ENCODE measurements at regions not wholly inside any gene's neighbourhood (a gene's known extent, or its start where the extent isn't known, plus 50 kb on each side); places are given as distances from the start of the nearest gene placed in this dataset.

DNA sequence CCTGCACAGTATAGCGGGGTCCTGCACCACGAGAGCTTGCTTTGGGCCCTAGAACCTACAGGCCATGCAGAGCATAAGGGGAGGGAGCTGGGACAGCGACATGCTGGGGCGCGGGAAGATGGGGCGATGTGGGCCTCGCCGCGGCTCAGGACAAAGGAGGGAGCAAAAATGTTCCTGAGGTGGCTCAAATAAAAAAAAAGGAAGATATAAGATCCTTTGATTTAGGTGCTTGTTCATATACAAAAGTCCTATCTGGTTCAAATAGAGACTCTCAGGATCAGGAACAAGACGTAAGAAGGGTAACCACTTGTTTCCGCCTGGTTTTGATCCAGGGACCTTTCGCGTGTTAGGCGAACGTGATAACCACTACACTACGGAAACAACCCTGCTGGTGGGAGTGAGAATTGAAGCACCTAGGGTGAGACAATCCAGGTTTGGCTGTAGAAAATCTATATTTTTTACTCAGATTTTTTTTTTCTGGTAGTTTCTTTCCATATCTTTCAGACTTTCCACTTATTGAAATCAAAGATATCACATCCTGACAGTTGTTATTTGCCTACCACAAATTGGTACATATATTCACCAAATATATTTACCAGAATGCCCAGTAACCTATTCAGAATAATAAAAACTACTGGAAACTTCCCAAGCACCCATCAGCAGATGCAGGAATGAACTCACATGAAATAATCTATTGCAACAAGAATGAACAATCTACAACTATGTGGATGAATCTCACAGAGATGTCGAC is 177.9 kb upstream of the ZNF184 start (continued):
- TF ChIP-seq TRIM22 (IDR thresholded peaks at IDR 0.05) = no peak
- TF ChIP-seq ZNF557 (CRISPR knock-in tag; IDR thresholded peaks at IDR 0.05) = peak; percentile 67; the same call in 1 of the 2 replicates
- TF ChIP-seq ZNF33B (CRISPR knock-in tag; IDR thresholded peaks at IDR 0.05) = no peak; the same call in 1 of the 2 replicates
- no peak for TF ChIP-seq ZNF720 (CRISPR knock-in tag; IDR thresholded peaks at IDR 0.05)
- TF ChIP-seq NCOA2 (CRISPR knock-in tag; IDR thresholded peaks at IDR 0.05) = peak; percentile 54; the same call in 1 of the 2 replicates
- peak; percentile 39; the same call in 1 of the 2 replicates for TF ChIP-seq GFI1 (CRISPR knock-in tag; IDR thresholded peaks at IDR 0.05; ENCODE audit: borderline replicate concordance)
- peak; percentile 93 for TF ChIP-seq RBM22 (optimal IDR thresholded peaks at IDR 0.05; ENCODE audit: low read length)
- no peak for TF ChIP-seq AKAP8 (CRISPR knock-in tag; IDR thresholded peaks at IDR 0.05)
- TF ChIP-seq, protein P1, sequence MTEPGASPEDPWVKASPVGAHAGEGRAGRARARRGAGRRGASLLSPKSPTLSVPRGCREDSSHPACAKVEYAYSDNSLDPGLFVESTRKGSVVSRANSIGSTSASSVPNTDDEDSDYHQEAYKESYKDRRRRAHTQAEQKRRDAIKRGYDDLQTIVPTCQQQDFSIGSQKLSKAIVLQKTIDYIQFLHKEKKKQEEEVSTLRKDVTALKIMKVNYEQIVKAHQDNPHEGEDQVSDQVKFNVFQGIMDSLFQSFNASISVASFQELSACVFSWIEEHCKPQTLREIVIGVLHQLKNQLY (CRISPR knock-in tag; IDR thresholded peaks at IDR 0.05) = 0 out of 2 replicates have a peak, but pooled peaks have one; percentile 61
- TF ChIP-seq DNMT3B (CRISPR knock-in tag; conservative IDR thresholded peaks at IDR 0.05) = 0 out of 2 replicates have a peak, but pooled peaks have one; percentile 29
- TF ChIP-seq ZNF878 (CRISPR knock-in tag; IDR thresholded peaks at IDR 0.05) = peak; percentile 36; the same call in 1 of the 2 replicates
- peak; percentile 18; the same call in 1 of the 2 replicates for TF ChIP-seq ZNF501 (CRISPR knock-in tag; IDR thresholded peaks at IDR 0.05)
- TF ChIP-seq, protein P2, sequence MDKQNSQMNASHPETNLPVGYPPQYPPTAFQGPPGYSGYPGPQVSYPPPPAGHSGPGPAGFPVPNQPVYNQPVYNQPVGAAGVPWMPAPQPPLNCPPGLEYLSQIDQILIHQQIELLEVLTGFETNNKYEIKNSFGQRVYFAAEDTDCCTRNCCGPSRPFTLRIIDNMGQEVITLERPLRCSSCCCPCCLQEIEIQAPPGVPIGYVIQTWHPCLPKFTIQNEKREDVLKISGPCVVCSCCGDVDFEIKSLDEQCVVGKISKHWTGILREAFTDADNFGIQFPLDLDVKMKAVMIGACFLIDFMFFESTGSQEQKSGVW (CRISPR knock-in tag; IDR thresholded peaks at IDR 0.05; ENCODE audit: borderline replicate concordance) = no peak
- TF ChIP-seq, protein P3, sequence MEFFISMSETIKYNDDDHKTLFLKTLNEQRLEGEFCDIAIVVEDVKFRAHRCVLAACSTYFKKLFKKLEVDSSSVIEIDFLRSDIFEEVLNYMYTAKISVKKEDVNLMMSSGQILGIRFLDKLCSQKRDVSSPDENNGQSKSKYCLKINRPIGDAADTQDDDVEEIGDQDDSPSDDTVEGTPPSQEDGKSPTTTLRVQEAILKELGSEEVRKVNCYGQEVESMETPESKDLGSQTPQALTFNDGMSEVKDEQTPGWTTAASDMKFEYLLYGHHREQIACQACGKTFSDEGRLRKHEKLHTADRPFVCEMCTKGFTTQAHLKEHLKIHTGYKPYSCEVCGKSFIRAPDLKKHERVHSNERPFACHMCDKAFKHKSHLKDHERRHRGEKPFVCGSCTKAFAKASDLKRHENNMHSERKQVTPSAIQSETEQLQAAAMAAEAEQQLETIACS (CRISPR knock-in tag; IDR thresholded peaks at IDR 0.05) = no peak
- peak; percentile 59; the same call in 1 of the 2 replicates for TF ChIP-seq ZNF547 (CRISPR knock-in tag; IDR thresholded peaks at IDR 0.05)
- TF ChIP-seq ZNF20 (CRISPR knock-in tag; IDR thresholded peaks at IDR 0.05) = no peak
- TF ChIP-seq, protein P4, sequence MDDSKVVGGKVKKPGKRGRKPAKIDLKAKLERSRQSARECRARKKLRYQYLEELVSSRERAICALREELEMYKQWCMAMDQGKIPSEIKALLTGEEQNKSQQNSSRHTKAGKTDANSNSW (CRISPR knock-in tag; IDR thresholded peaks at IDR 0.05; ENCODE audit: borderline replicate concordance) = no peak
- peak; percentile 89 for TF ChIP-seq ZNF792 (CRISPR knock-in tag; IDR thresholded peaks at IDR 0.05)
- no peak for TF ChIP-seq ZNF460 (CRISPR knock-in tag; IDR thresholded peaks at IDR 0.05; ENCODE audit: borderline replicate concordance)
- TF ChIP-seq ZNF589 (CRISPR knock-in tag; conservative IDR thresholded peaks at IDR 0.05) = no peak
- no peak for TF ChIP-seq ZNF772 (CRISPR knock-in tag; IDR thresholded peaks at IDR 0.05)
- peak; percentile 86 for TF ChIP-seq ZGPAT (CRISPR knock-in tag; IDR thresholded peaks at IDR 0.05)
- no peak for TF ChIP-seq ZNF260 (CRISPR knock-in tag; IDR thresholded peaks at IDR 0.05; ENCODE audit: borderline replicate concordance, low read depth)
- TF ChIP-seq ISL2 (CRISPR knock-in tag; IDR thresholded peaks at IDR 0.05) = peak; percentile 64; the same call in 1 of the 2 replicates
- no peak for TF ChIP-seq ZNF660 (CRISPR knock-in tag; IDR thresholded peaks at IDR 0.05; ENCODE audit: borderline replicate concordance, low read depth)
- TF ChIP-seq GABPB1 (CRISPR knock-in tag; IDR thresholded peaks at IDR 0.05) = peak; percentile 48

Measured in HepG2 (cell line).